ENCODE measurements at regions not wholly inside any gene's neighbourhood (a gene's known extent, or its start where the extent isn't known, plus 50 kb on each side); places are given as distances from the start of the nearest gene placed in this dataset.

DNA sequence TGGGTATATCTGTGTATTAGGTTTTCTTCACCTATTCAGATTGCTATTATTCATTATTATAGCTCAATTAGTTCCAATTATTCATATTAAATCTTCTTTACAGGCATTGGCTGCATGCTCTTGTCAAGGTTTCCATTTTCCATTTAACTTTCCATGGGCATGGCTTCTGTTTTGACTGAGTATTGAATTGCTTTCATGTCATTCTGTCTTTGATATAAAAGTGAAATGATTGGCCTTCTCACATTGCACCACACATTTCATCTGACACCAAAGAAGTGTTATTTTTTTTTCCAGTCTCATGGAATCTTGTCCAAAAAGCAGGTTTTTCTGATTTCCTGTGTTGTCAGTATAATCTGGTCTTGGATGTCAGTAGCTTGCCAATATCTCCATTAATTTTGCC, 1244.3 kb downstream of the RAPGEF2 start:
- DNase-seq (ENCODE audit: low read depth, low spot score) (no peak), ATAC-seq (no peak)
- in situ Hi-C loops (cut with HindIII; ENCODE audit: low pct_unique_long_range_greater_than_20kb, low sequenced_read_pairs): no loop called here
- Histone ChIP-seq H3K4me3 (ENCODE audit: low read depth in 2 of 2, low read length in 2 of 2) (no peak overlapping the region), H3K9me3 (ENCODE audit: control insufficient read depth, insufficient read depth, low read depth, low read length) (no peaks in the 10 kb centered on the region), H3K27ac (ENCODE audit: low read length) (no peak overlapping the region), H3K4me1 (ENCODE audit: control insufficient read depth, insufficient read depth, low read length) (no peaks in the 10 kb centered on the region), H3K36me3 (ENCODE audit: control insufficient read depth, insufficient read depth, low read length) (no peaks in the 10 kb centered on the region), H3K27me3 (ENCODE audit: control insufficient read depth, insufficient read depth, low read length) (no peaks in the 10 kb centered on the region)
- no TSS peak for BruUV-seq (replicated peaks)
- ChIA-PET CTCF (no interaction called here), POLR2A (no interaction called here)
- intact Hi-C loops (cut with micrococcal nuclease; ENCODE audit: unreplicated experiment): no loop called here
- no peak for TF ChIP-seq SIN3A (IDR thresholded peaks at IDR 0.05; ENCODE audit: borderline replicate concordance, insufficient read depth, low read depth, low read length)
- no peak for TF ChIP-seq TCF7L2 (IDR thresholded peaks at IDR 0.05; ENCODE audit: low read depth, low read length)
- no peak for TF ChIP-seq POLR2AphosphoS5 (IDR thresholded peaks at IDR 0.05; ENCODE audit: low read depth, low read length)
- TF ChIP-seq, protein P1, sequence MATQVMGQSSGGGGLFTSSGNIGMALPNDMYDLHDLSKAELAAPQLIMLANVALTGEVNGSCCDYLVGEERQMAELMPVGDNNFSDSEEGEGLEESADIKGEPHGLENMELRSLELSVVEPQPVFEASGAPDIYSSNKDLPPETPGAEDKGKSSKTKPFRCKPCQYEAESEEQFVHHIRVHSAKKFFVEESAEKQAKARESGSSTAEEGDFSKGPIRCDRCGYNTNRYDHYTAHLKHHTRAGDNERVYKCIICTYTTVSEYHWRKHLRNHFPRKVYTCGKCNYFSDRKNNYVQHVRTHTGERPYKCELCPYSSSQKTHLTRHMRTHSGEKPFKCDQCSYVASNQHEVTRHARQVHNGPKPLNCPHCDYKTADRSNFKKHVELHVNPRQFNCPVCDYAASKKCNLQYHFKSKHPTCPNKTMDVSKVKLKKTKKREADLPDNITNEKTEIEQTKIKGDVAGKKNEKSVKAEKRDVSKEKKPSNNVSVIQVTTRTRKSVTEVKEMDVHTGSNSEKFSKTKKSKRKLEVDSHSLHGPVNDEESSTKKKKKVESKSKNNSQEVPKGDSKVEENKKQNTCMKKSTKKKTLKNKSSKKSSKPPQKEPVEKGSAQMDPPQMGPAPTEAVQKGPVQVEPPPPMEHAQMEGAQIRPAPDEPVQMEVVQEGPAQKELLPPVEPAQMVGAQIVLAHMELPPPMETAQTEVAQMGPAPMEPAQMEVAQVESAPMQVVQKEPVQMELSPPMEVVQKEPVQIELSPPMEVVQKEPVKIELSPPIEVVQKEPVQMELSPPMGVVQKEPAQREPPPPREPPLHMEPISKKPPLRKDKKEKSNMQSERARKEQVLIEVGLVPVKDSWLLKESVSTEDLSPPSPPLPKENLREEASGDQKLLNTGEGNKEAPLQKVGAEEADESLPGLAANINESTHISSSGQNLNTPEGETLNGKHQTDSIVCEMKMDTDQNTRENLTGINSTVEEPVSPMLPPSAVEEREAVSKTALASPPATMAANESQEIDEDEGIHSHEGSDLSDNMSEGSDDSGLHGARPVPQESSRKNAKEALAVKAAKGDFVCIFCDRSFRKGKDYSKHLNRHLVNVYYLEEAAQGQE (IDR thresholded peaks at IDR 0.05; ENCODE audit: insufficient read depth in 1 of 2, low read depth in 2 of 2, low read length in 1 of 2): no peak
- TF ChIP-seq, protein P2, sequence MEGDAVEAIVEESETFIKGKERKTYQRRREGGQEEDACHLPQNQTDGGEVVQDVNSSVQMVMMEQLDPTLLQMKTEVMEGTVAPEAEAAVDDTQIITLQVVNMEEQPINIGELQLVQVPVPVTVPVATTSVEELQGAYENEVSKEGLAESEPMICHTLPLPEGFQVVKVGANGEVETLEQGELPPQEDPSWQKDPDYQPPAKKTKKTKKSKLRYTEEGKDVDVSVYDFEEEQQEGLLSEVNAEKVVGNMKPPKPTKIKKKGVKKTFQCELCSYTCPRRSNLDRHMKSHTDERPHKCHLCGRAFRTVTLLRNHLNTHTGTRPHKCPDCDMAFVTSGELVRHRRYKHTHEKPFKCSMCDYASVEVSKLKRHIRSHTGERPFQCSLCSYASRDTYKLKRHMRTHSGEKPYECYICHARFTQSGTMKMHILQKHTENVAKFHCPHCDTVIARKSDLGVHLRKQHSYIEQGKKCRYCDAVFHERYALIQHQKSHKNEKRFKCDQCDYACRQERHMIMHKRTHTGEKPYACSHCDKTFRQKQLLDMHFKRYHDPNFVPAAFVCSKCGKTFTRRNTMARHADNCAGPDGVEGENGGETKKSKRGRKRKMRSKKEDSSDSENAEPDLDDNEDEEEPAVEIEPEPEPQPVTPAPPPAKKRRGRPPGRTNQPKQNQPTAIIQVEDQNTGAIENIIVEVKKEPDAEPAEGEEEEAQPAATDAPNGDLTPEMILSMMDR (IDR thresholded peaks at IDR 0.05): no peak

DNA sequence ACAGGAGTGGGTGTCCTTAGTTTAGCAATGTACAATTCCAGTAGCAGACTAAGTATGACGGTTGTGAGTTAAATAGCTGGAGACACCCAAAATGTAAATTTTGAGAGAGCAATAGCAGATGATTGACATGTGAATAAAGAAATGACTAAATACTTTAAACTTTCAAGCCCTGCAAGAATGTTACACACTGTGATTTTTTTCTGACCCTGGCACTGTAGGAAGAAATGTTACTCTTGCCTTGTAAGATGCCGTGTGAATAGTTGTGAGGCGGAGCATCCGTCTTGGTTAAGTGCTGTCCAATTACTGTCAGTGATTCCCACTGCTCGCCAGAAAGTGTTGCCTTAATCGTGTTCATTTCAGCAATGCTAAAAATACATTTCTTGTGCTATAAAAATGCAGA, 1248.1 kb downstream of the RAPGEF2 start:
- POLR2A ChIA-PET: no interaction called here
- TF ChIP-seq, protein P1 (IDR thresholded peaks at IDR 0.05; ENCODE audit: insufficient read depth in 1 of 2, low read depth in 2 of 2, low read length in 1 of 2): no peak
- no peak for TF ChIP-seq SIN3A (IDR thresholded peaks at IDR 0.05; ENCODE audit: borderline replicate concordance, insufficient read depth, low read depth, low read length)
- TF ChIP-seq, protein P2 (IDR thresholded peaks at IDR 0.05): no peak
- TF ChIP-seq POLR2AphosphoS5 (IDR thresholded peaks at IDR 0.05; ENCODE audit: low read depth, low read length): no peak
- TF ChIP-seq TCF7L2 (IDR thresholded peaks at IDR 0.05; ENCODE audit: low read depth, low read length): no peak
- in situ Hi-C loops (cut with HindIII; ENCODE audit: low pct_unique_long_range_greater_than_20kb, low sequenced_read_pairs): no loop called here
- ATAC-seq: no peak
- Histone ChIP-seq H3K27me3 (ENCODE audit: control insufficient read depth, insufficient read depth, low read length) (no peaks in the 10 kb centered on the region), H3K4me3 (ENCODE audit: low read depth in 2 of 2, low read length in 2 of 2) (no peak overlapping the region), H3K27ac (ENCODE audit: low read length) (no peak overlapping the region), H3K4me1 (ENCODE audit: control insufficient read depth, insufficient read depth, low read length) (no peaks in the 10 kb centered on the region), H3K36me3 (ENCODE audit: control insufficient read depth, insufficient read depth, low read length) (no peaks in the 10 kb centered on the region), H3K9me3 (ENCODE audit: control insufficient read depth, insufficient read depth, low read depth, low read length) (no peaks in the 10 kb centered on the region)
- CTCF ChIA-PET: no interaction called here
- intact Hi-C loops (cut with micrococcal nuclease; ENCODE audit: unreplicated experiment): no loop called here
- DNase-seq (ENCODE audit: low read depth, low spot score): no peak
- BruUV-seq (replicated peaks): no TSS peak

All from Panc1 (cell line).